Pancreas (tissue), 10 donors: ENCODE measurements at regions not wholly inside any gene's neighbourhood (a gene's known extent, or its start where the extent isn't known, plus 50 kb on each side); places are given as distances from the start of the nearest gene placed in this dataset.

Experiments used
- ATAC-seq, 4 donors: fragments of 200-7000 bp; cut with Tn5 transposase; one replicate each; pipeline versions ENCODE4 v1.8.0 to v1.9.1; 2020; ENCODE audit warnings: mild to moderate bottlenecking in 4 of 4, moderate library complexity in 4 of 4
- DNase-seq, 6 donors: peaks; one replicate each; pipeline ENCODE4 v3.0.0-alpha.2; 2020
- FAIRE-seq: peaks from 2 replicates; lab custom pipeline; 2012; peaks lifted over from hg19 to GRCh38; lab: Jason Lieb, UNC
- H3K27ac ChIP-seq, 4 donors: fragments of 200-600 bp; sonication (generic); 1 replicate in 3 of 4; 2 replicates in 1 of 4; pipeline versions ENCODE4 v1.5.0 to v1.8.0; 2020
- H3K27me3 ChIP-seq, 4 donors: fragments of 200-600 bp; one replicate each; pipeline ENCODE4 v1.8.0; 2021
- H3K36me3 ChIP-seq, 3 donors: fragments of 200-600 bp; sonication (generic) in 1 of 3; one replicate each; pipeline versions ENCODE4 v1.5.0 to v1.8.0; 2020 to 2021
- H3K4me1 ChIP-seq, 3 donors: fragments of 200-600 bp; one replicate each; pipeline ENCODE4 v1.8.0; 2021
- H3K4me3 ChIP-seq, 4 donors: fragments of 200-600 bp; sonication (generic) in 2 of 4; one replicate each; pipeline versions ENCODE4 v1.5.0 to v1.8.0; 2020 to 2021
- H3K9me3 ChIP-seq, 4 donors: fragments of 200-600 bp; one replicate each; pipeline ENCODE4 v1.8.0; 2021
- CTCF ChIP-seq, 4 donors: fragments of 200-600 bp; sonication (generic) in 3 of 4; IDR thresholded peaks; one replicate each; pipeline versions ENCODE4 v1.5.0 to v1.8.0; 2021; ENCODE audit warnings: antibody characterized with exemption in 4 of 4
- WGBS, 2 donors: extraction: QIAGEN DNeasy Blood & Tissue Kit; methylation state at CpG; one replicate each; pipeline ENCODE4 v1.1.7; 2013; 5-methylcytosine and 5-hydroxymethylcytosine counted together
- intact Hi-C, 3 donors: fragments of 100-400 bp; cut with DNase I; formaldehyde crosslinking; loops; one replicate each; pipeline versions ENCODE4 v1.11.1 to v1.14.2; 2022
- donor health status: healthy with polysubstance abuse.
- donor health status: DM: no; HTN: no; CAD: no; lungs with moderate emphysema.
- donor health status: DM: no; HTN: no; CAD: no.
- donor health status: control.
- donor health status: control.
- donor health status: Bipolar disorder and iron deficiency.
- donor health status: DM: yes; HTN: yes; CAD: no.
- donor health status: DM: no; HTN: no; CAD: no.
- donor health status: DM: no; HTN: no; CAD: no.
- donor health status: DM: yes; HTN: yes; CAD: no.

DNA sequence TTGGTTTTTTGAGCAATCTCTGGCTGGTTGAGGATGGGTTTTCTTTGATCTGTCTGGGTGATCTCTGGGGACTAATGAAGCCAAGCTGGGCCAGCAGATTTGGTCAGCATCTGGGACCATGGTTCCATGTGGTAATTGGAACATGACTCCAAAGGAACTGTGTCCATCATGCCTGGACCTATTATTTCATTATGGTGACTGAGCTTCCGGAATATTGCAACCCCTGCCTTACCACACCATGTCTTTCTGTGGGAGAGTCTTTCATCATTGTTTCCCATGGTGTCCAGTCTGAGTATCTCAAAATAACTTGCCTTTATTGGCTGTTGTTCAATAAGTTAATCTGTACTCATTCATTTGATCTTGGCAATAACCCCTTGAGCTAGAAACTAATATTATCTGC is 624.9 kb upstream of the TBX3 start:
- no peaks in the 10 kb centered on the region for H3K27me3 ChIP-seq
- intact Hi-C loops = no loop called here
- DNase-seq (no peak), ATAC-seq (no peak), FAIRE-seq (no peak)
- WGBS, 2 donors = 75 to 79% methylated on average over 1 of the region's 1 CpG
- TF ChIP-seq CTCF (IDR thresholded peaks at IDR 0.05) = no peak
- no peaks in the 10 kb centered on the region for H3K36me3 ChIP-seq
- no peaks in the 10 kb centered on the region for H3K4me1 ChIP-seq
- no peak overlapping the region for H3K27ac ChIP-seq
- no peak overlapping the region for H3K4me3 ChIP-seq
- no peaks in the 10 kb centered on the region for H3K9me3 ChIP-seq

DNA sequence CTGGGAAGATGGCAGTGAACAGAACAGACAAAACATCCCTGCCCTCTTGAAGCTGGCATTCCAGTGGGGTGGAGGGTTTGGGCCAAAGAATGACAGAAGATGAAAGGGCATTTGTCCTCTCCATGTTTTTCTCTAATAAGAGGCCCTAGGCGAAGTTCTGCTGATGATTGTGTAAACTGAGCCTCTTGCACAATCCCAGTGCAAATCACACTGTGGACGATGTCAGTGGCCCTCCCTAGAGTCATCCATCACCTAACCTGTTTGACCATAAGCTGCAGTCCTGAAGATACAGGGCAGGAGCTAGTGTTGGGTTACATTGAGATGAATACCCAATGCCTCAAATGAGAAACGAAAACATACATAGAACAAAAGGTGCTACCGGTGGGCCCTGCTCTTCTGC is 622.4 kb upstream of the TBX3 start:
- no peak overlapping the region for H3K4me3 ChIP-seq
- no peaks in the 10 kb centered on the region for H3K9me3 ChIP-seq
- H3K4me1 ChIP-seq = no peaks in the 10 kb centered on the region
- H3K36me3 ChIP-seq = no peaks in the 10 kb centered on the region
- intact Hi-C loops = no loop called here
- no peaks in the 10 kb centered on the region for H3K27me3 ChIP-seq
- no peak for TF ChIP-seq CTCF (IDR thresholded peaks at IDR 0.05)
- DNase-seq (no peak), ATAC-seq (no peak), FAIRE-seq (no peak)
- 36 to 41% methylated on average over 4 of the region's 4 CpGs for WGBS, 2 donors
- no peak overlapping the region for H3K27ac ChIP-seq

GRCh38 chr12:115305867-115306266 is 621.9 kb upstream of the TBX3 start:
- 72 to 79% methylated on average over 3 of the region's 3 CpGs for WGBS, 2 donors

DNA sequence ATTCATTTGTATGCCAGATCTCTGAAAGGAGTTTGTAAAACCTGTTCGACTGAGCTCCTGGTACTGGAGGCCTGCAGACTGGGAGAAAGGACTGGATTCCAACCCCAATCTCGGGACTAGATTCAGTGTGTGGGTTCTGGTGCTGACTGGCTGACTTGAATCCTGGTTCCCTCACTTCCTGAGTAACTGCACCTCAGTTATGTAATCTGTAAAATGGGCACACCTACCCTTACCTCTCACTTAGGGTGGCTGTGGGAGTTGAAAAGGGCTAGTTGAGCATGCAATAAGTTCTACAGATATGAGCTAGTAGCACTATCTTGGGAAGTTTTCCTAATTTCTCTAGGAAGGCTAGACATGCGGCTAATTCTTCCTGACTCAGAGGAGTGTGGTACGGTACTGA is 621.3 kb upstream of the TBX3 start:
- DNase-seq (no peak), ATAC-seq (no peak), FAIRE-seq (no peak)
- no peak overlapping the region for H3K4me3 ChIP-seq
- TF ChIP-seq CTCF (IDR thresholded peaks at IDR 0.05) = no peak
- H3K4me1 ChIP-seq = no peaks in the 10 kb centered on the region
- H3K9me3 ChIP-seq = no peaks in the 10 kb centered on the region
- H3K36me3 ChIP-seq = no peaks in the 10 kb centered on the region
- no peak overlapping the region for H3K27ac ChIP-seq
- no peaks in the 10 kb centered on the region for H3K27me3 ChIP-seq
- intact Hi-C loops = no loop called here
- WGBS, 2 donors = 70 to 75% methylated on average over 4 of the region's 4 CpGs

More at GRCh38 chr12:115305867-115306266, 621.9 kb upstream of the TBX3 start:
- H3K4me1 ChIP-seq = no peaks in the 10 kb centered on the region
- H3K4me3 ChIP-seq = no peak overlapping the region
- ATAC-seq = no peak
- H3K9me3 ChIP-seq = no peaks in the 10 kb centered on the region
- no peaks in the 10 kb centered on the region for H3K36me3 ChIP-seq
- intact Hi-C loops = no loop called here
- no peak for FAIRE-seq
- TF ChIP-seq CTCF (IDR thresholded peaks at IDR 0.05) = no peak
- no peaks in the 10 kb centered on the region for H3K27me3 ChIP-seq
- no peak for DNase-seq
- H3K27ac ChIP-seq = no peak overlapping the region

DNA sequence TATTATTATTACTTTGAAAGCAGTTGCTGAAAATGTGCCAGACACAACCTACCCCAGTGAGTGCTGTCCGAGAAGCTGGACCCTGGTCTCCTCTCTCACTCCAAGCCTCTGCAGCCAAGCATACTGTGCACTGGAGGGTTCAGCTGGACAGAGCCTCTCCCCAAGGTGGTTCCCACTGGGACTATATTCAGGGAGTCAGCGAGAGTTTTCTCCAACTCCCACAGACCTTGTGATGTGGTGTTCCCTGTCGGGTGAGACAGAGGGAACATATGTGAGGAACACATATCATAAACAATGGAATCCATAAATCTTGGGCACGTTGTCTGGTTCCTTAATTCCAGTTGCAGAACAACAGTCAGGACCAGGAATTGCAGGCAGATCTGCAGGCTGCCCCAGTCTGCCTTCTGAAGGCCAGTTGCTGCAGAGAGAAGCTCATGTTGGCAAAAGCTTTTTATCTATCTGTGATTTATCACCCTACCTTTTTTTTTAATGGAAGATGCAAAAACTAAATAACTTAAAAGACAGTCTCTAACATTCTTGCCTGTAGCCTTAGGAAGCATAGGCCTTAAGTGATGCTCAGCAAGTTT is 619.8 kb upstream of the TBX3 start:
- Histone ChIP-seq H3K36me3 (no peaks in the 10 kb centered on the region), H3K27me3 (no peaks in the 10 kb centered on the region), H3K27ac (no peak overlapping the region), H3K4me3 (no peak overlapping the region), H3K9me3 (no peaks in the 10 kb centered on the region), H3K4me1 (no peaks in the 10 kb centered on the region)
- ATAC-seq (no peak), DNase-seq (no peak), FAIRE-seq (no peak)
- intact Hi-C loops = no loop called here
- WGBS, 2 donors = 51 to 56% methylated on average over 4 of the region's 4 CpGs
- no peak for TF ChIP-seq CTCF (IDR thresholded peaks at IDR 0.05)
